Small intestine (tissue), 7 donors: ENCODE measurements at regions not wholly inside any gene's neighbourhood (a gene's known extent, or its start where the extent isn't known, plus 50 kb on each side); places are given as distances from the start of the nearest gene placed in this dataset.

Source experiments
- DNase-seq, 2 donors: peaks; one replicate each; pipeline versions ENCODE4 v3.0.0 to v3.0.0-alpha.2; 2013
- FAIRE-seq: peaks from 2 replicates; lab custom pipeline; 2012; peaks lifted over from hg19 to GRCh38; lab: Jason Lieb, UNC
- H3K27ac ChIP-seq, 3 donors: one replicate each; pipeline ENCODE4 v1.5.1; 2013; ENCODE audit warnings: low read length in 2 of 3, mild to moderate bottlenecking in 2 of 3, control low read depth in 1 of 3, inconsistent platforms in 1 of 3, low read depth in 1 of 3, moderate library complexity in 1 of 3
- H3K27me3 ChIP-seq, 3 donors: one replicate each; pipeline ENCODE4 v1.6.1; 2013; ENCODE audit warnings: low read length in 3 of 3, inconsistent platforms in 1 of 3; ENCODE audit not compliant: control insufficient read depth in 3 of 3, insufficient read depth in 3 of 3
- H3K36me3 ChIP-seq, 3 donors: one replicate each; pipeline ENCODE4 v1.6.1; 2013; ENCODE audit warnings: low read length in 3 of 3, inconsistent platforms in 1 of 3, low read depth in 1 of 3, mild to moderate bottlenecking in 1 of 3, moderate library complexity in 1 of 3; ENCODE audit not compliant: control insufficient read depth in 3 of 3, insufficient read depth in 2 of 3
- H3K4me1 ChIP-seq, 3 donors: one replicate each; pipeline ENCODE4 v1.6.1; 2013; ENCODE audit warnings: low read length in 2 of 3, inconsistent platforms in 1 of 3, low read depth in 1 of 3, mild to moderate bottlenecking in 1 of 3, moderate library complexity in 1 of 3; ENCODE audit not compliant: control insufficient read depth in 3 of 3, insufficient read depth in 2 of 3
- H3K4me3 ChIP-seq, 3 donors: one replicate each; pipeline ENCODE4 v1.5.1; 2013; ENCODE audit warnings: low read length in 3 of 3, control low read depth in 1 of 3, inconsistent platforms in 1 of 3, low read depth in 1 of 3, mild to moderate bottlenecking in 1 of 3, moderate library complexity in 1 of 3
- H3K9me3 ChIP-seq, 2 donors: one replicate each; pipeline ENCODE4 v1.6.1; 2013; ENCODE audit warnings: low read depth in 1 of 2, low read length in 1 of 2; ENCODE audit not compliant: control insufficient read depth in 2 of 2, insufficient read depth in 1 of 2
- WGBS, 3 donors: extraction: QIAGEN DNeasy Blood & Tissue Kit; methylation state at CpG; one replicate each; pipeline ENCODE4 v1.1.7; 2013; 5-methylcytosine and 5-hydroxymethylcytosine counted together
- donor health status: healthy with polysubstance abuse.
- donor health status: control.
- donor health status: control.
- donor health status: Bipolar disorder and iron deficiency.
- donor health status: healthy.

GRCh38 chr9:16179566-16179965, 626.7 kb downstream of the CCDC171 start:
- Histone ChIP-seq H3K9me3 (no peaks in the 10 kb centered on the region), H3K27ac (no peak overlapping the region), H3K27me3 (peaks cover 0 to 2% (median 0%) of the 10 kb centered on the region in 3 donors), H3K4me3 (no peak overlapping the region), H3K36me3 (no peaks in the 10 kb centered on the region), H3K4me1 (no peaks in the 10 kb centered on the region)
- FAIRE-seq (no peak), DNase-seq (no peak)
- 78 to 83% (median 83%) methylated on average over 5 of the region's 5 CpGs for WGBS, 3 donors

GRCh38 chr9:16180091-16180490, 627.2 kb downstream of the CCDC171 start:
- no peaks in the 10 kb centered on the region for H3K4me1 ChIP-seq
- WGBS, 3 donors, result 32 to 71% (median 39%) methylated on average over 1 of the region's 1 CpG
- H3K4me3 ChIP-seq, result no peak overlapping the region
- H3K27ac ChIP-seq, result no peak overlapping the region
- H3K36me3 ChIP-seq, result no peaks in the 10 kb centered on the region
- DNase-seq, result no peak
- peaks cover 0 to 2% (median 0%) of the 10 kb centered on the region in 3 donors for H3K27me3 ChIP-seq
- no peaks in the 10 kb centered on the region for H3K9me3 ChIP-seq
- FAIRE-seq, result no peak

- 29 to 55% (median 36%) methylated on average over 2 of the region's 2 CpGs for WGBS, 3 donors
Observed at GRCh38 chr9:16180546-16180945, 627.7 kb downstream of the CCDC171 start.

GRCh38 chr9:16181539-16181938, 628.7 kb downstream of the CCDC171 start:
- 79 to 91% (median 87%) methylated on average over 3 of the region's 3 CpGs for WGBS, 3 donors
- Histone ChIP-seq H3K27ac (no peak overlapping the region), H3K9me3 (no peaks in the 10 kb centered on the region), H3K36me3 (no peaks in the 10 kb centered on the region), H3K4me3 (no peak overlapping the region), H3K27me3 (peaks cover 0 to 2% (median 0%) of the 10 kb centered on the region in 3 donors), H3K4me1 (no peaks in the 10 kb centered on the region)
- DNase-seq, result no peak
- FAIRE-seq, result no peak

More at GRCh38 chr9:16180546-16180945, 627.7 kb downstream of the CCDC171 start:
- H3K27me3 ChIP-seq, result peaks cover 0 to 2% (median 0%) of the 10 kb centered on the region in 3 donors
- no peak overlapping the region for H3K4me3 ChIP-seq
- no peak for FAIRE-seq
- H3K27ac ChIP-seq, result no peak overlapping the region
- DNase-seq, result no peak
- no peaks in the 10 kb centered on the region for H3K4me1 ChIP-seq
- no peaks in the 10 kb centered on the region for H3K9me3 ChIP-seq
- H3K36me3 ChIP-seq, result no peaks in the 10 kb centered on the region

GRCh38 chr9:16182784-16183183, 629.9 kb downstream of the CCDC171 start:
- Histone ChIP-seq H3K9me3 (no peaks in the 10 kb centered on the region), H3K27me3 (peaks cover 0 to 2% (median 0%) of the 10 kb centered on the region in 3 donors), H3K4me1 (no peaks in the 10 kb centered on the region), H3K27ac (no peak overlapping the region), H3K36me3 (no peaks in the 10 kb centered on the region), H3K4me3 (no peak overlapping the region)
- no peak for FAIRE-seq
- no peak for DNase-seq
- 91 to 96% (median 94%) methylated on average over 6 of the region's 6 CpGs for WGBS, 3 donors

GRCh38 chr9:16184964-16185646, 632.3 kb downstream of the CCDC171 start:
- whole genome bisulfite sequencing, 3 donors, result 83 to 91% (median 87%) methylated on average over 4 of the region's 4 CpGs
- DNase-seq (no peak), FAIRE-seq (no peak)
- H3K4me3 ChIP-seq, result no peak overlapping the region
- H3K27me3 ChIP-seq, result no peaks in the 10 kb centered on the region
- no peak overlapping the region for H3K27ac ChIP-seq
- peaks cover 0 to 3% of the 10 kb centered on the region in 2 donors for H3K9me3 ChIP-seq
- H3K4me1 ChIP-seq, result no peaks in the 10 kb centered on the region
- H3K36me3 ChIP-seq, result no peaks in the 10 kb centered on the region

GRCh38 chr9:16191191-16191590, 638.3 kb downstream of the CCDC171 start:
- Histone ChIP-seq H3K27me3 (no peaks in the 10 kb centered on the region), H3K27ac (no peak overlapping the region), H3K36me3 (no peaks in the 10 kb centered on the region), H3K4me3 (no peak overlapping the region), H3K4me1 (no peaks in the 10 kb centered on the region), H3K9me3 (peaks cover 0 to 3% of the 10 kb centered on the region in 2 donors)
- 80 to 93% (median 93%) methylated on average over 3 of the region's 3 CpGs for WGBS, 3 donors
- DNase-seq, result no peak
- FAIRE-seq, result no peak

- DNase-seq (peak; percentile 41 to 78), FAIRE-seq (no peak)
- Histone ChIP-seq H3K4me1 (no peaks in the 10 kb centered on the region), H3K4me3 (no peak overlapping the region), H3K36me3 (no peaks in the 10 kb centered on the region), H3K27ac (no peak overlapping the region), H3K9me3 (peaks cover 0 to 3% of the 10 kb centered on the region in 2 donors), H3K27me3 (no peaks in the 10 kb centered on the region)
- 2 to 3% (median 3%) methylated on average over 13 to 14 of the region's 14 CpGs for WGBS, 3 donors
Observed at GRCh38 chr9:16191691-16192402, 639.0 kb downstream of the CCDC171 start.
